ENCODE measurements at regions not wholly inside any gene's neighbourhood (a gene's known extent, or its start where the extent isn't known, plus 50 kb on each side); places are given as distances from the start of the nearest gene placed in this dataset.

- H3K27ac ChIP-seq (ENCODE audit: low read length) = peak overlapping the region; percentile 72; the same call in 1 of the 2 replicates
- TF ChIP-seq EZH2 (optimal IDR thresholded peaks at IDR 0.05; ENCODE audit: low read depth, low read length) (no peak), EZH2phosphoT487 (IDR thresholded peaks at IDR 0.05; ENCODE audit: low read length) (no peak), CTCF (IDR thresholded peaks at IDR 0.05; ENCODE audit: low read length) (no peak)
- H3K79me2 ChIP-seq (ENCODE audit: low read length) = no peaks in the 10 kb centered on the region
- H3F3A ChIP-seq (ENCODE audit: insufficient read depth, low read length) = peaks cover 28% of the 10 kb centered on the region
- no peaks in the 10 kb centered on the region for H3K27me3 ChIP-seq (replicated peaks; ENCODE audit: insufficient read depth, low read length)
- no peaks in the 10 kb centered on the region for H3K9me2 ChIP-seq (replicated peaks; ENCODE audit: insufficient read depth, low read length)
- peak overlapping the region; percentile 62 for H3K4me2 ChIP-seq (ENCODE audit: low read depth, low read length)
- H2AFZ ChIP-seq (ENCODE audit: low read length) = peak overlapping the region; percentile 55
- peaks cover 21% of the 10 kb centered on the region for H3K4me1 ChIP-seq (ENCODE audit: low read length)
- no peaks in the 10 kb centered on the region for H3K9me3 ChIP-seq (replicated peaks; ENCODE audit: insufficient read depth, low read length)
- no peaks in the 10 kb centered on the region for H4K20me1 ChIP-seq (ENCODE audit: insufficient read depth, low read length)
- peak overlapping the region; percentile 32 for H3K4me3 ChIP-seq (ENCODE audit: low read length)
- no peaks in the 10 kb centered on the region for H3K36me3 ChIP-seq (replicated peaks; ENCODE audit: insufficient read depth, low read length)
- peak; percentile 42 for DNase-seq
- H3K9ac ChIP-seq (ENCODE audit: low read length) = peak overlapping the region; percentile 34; the same call in 1 of the 2 replicates
These were observed 1074.8 kb upstream of the ALCAM start for GRCh38 chr3:104291878-104292277.

DNA sequence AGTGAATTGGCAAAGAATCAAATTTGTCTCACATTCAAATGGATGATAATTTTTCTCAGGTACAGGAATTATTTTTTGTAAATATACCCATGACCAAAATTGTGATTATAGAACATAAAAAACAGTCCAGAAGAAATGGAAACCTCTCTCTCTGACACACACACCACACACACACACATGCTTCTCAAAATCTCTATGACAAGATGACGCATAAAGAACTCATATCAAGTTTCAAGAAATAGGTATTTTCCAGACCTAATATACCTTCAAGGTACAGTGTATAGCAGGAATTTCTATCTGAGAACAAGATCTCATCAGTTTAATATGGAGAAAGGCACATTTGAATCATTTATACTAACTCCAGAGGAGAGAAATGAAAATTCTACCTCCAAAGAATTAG lies 1069.1 kb upstream of the ALCAM start:
- Histone ChIP-seq H3F3A (ENCODE audit: insufficient read depth, low read length) (peaks cover 13% of the 10 kb centered on the region), H3K27ac (ENCODE audit: low read length) (no peak overlapping the region), H3K4me2 (ENCODE audit: low read depth, low read length) (no peak overlapping the region), H4K20me1 (ENCODE audit: insufficient read depth, low read length) (no peaks in the 10 kb centered on the region), H2AFZ (ENCODE audit: low read length) (no peak overlapping the region), H3K27me3 (replicated peaks; ENCODE audit: insufficient read depth, low read length) (no peaks in the 10 kb centered on the region), H3K9ac (ENCODE audit: low read length) (no peak overlapping the region), H3K4me3 (ENCODE audit: low read length) (no peak overlapping the region), H3K9me2 (replicated peaks; ENCODE audit: insufficient read depth, low read length) (no peaks in the 10 kb centered on the region; the same call in 1 of the 2 replicates), H3K4me1 (ENCODE audit: low read length) (peaks cover 15% of the 10 kb centered on the region), H3K9me3 (replicated peaks; ENCODE audit: insufficient read depth, low read length) (no peaks in the 10 kb centered on the region), H3K36me3 (replicated peaks; ENCODE audit: insufficient read depth, low read length) (no peaks in the 10 kb centered on the region), H3K79me2 (ENCODE audit: low read length) (no peaks in the 10 kb centered on the region)
- TF ChIP-seq EZH2 (optimal IDR thresholded peaks at IDR 0.05; ENCODE audit: low read depth, low read length) (no peak), CTCF (IDR thresholded peaks at IDR 0.05; ENCODE audit: low read length) (no peak), EZH2phosphoT487 (IDR thresholded peaks at IDR 0.05; ENCODE audit: low read length) (no peak)
- no peak for DNase-seq

DNA sequence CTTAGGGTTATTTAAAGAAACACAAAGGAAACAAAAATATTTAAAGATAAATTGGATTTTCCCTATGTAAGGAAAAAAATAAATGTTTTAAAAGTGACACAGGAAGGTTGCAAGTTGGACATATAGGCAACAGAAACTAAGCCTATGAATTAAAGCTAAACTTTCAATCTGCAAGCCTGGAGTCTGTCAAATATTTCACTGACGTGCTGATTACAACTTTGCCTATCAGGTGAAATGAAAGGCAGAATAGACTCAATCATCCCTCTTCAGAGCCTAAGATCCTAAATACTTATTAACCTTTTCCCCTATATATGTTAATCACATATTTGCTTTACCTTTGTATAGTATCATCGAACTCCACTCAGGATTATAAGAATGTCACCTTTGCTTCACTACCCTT lies 1068.0 kb upstream of the ALCAM start:
- no peak overlapping the region for H3K4me3 ChIP-seq (ENCODE audit: low read length)
- H3K36me3 ChIP-seq (replicated peaks; ENCODE audit: insufficient read depth, low read length) = no peaks in the 10 kb centered on the region
- H3K4me2 ChIP-seq (ENCODE audit: low read depth, low read length) = no peak overlapping the region
- no peaks in the 10 kb centered on the region; the same call in 1 of the 2 replicates for H3K9me2 ChIP-seq (replicated peaks; ENCODE audit: insufficient read depth, low read length)
- H3K27me3 ChIP-seq (replicated peaks; ENCODE audit: insufficient read depth, low read length) = no peaks in the 10 kb centered on the region
- peaks cover 5% of the 10 kb centered on the region for H3F3A ChIP-seq (ENCODE audit: insufficient read depth, low read length)
- DNase-seq = no peak
- TF ChIP-seq EZH2 (optimal IDR thresholded peaks at IDR 0.05; ENCODE audit: low read depth, low read length) (no peak), CTCF (IDR thresholded peaks at IDR 0.05; ENCODE audit: low read length) (no peak), EZH2phosphoT487 (IDR thresholded peaks at IDR 0.05; ENCODE audit: low read length) (no peak)
- no peaks in the 10 kb centered on the region for H3K9me3 ChIP-seq (replicated peaks; ENCODE audit: insufficient read depth, low read length)
- H4K20me1 ChIP-seq (ENCODE audit: insufficient read depth, low read length) = no peaks in the 10 kb centered on the region
- H3K27ac ChIP-seq (ENCODE audit: low read length) = no peak overlapping the region
- H3K79me2 ChIP-seq (ENCODE audit: low read length) = no peaks in the 10 kb centered on the region
- H3K9ac ChIP-seq (ENCODE audit: low read length) = no peak overlapping the region
- H3K4me1 ChIP-seq (ENCODE audit: low read length) = peaks cover 7% of the 10 kb centered on the region
- H2AFZ ChIP-seq (ENCODE audit: low read length) = no peak overlapping the region

All from MM.1S (cell line).